ENCODE measurements at regions not wholly inside any gene's neighbourhood (a gene's known extent, or its start where the extent isn't known, plus 50 kb on each side); places are given as distances from the start of the nearest gene placed in this dataset.

- no peaks in the 10 kb centered on the region for H3K27me3 ChIP-seq
- H3K36me3 ChIP-seq: no peaks in the 10 kb centered on the region
- H3K9me3 ChIP-seq: no peaks in the 10 kb centered on the region
- TF ChIP-seq CTCF (IDR thresholded peaks at IDR 0.05): no peak
- no peak overlapping the region for H3K4me3 ChIP-seq
- intact Hi-C loops (cut with DNase I): no loop called here
- no peak for DNase-seq
- no peak overlapping the region for H3K27ac ChIP-seq
- no peaks in the 10 kb centered on the region for H3K4me1 ChIP-seq
- peak; percentile 46 for ATAC-seq
These were observed 49.6 kb upstream of the PTPRK start for GRCh38 chr6:128569732-128570679.

Measured in left lung (tissue), 4 donors.